Osteoblast (primary cell): ENCODE measurements at regions not wholly inside any gene's neighbourhood (a gene's known extent, or its start where the extent isn't known, plus 50 kb on each side); places are given as distances from the start of the nearest gene placed in this dataset.
"Not testable (repeated sequence)": the region's sequence is repeated elsewhere in the genome, so short reads cannot be mapped to it uniquely, and the experiment has no call there.

Source experiments
- DNase-seq: peaks from one replicate; pipeline ENCODE4 v3.0.0; 2011; ENCODE audit warnings: low spot score, mixed read lengths; ENCODE audit not compliant: insufficient read length; ENCODE audit errors: missing footprints
- H2AFZ ChIP-seq: 2 replicates; pipeline ENCODE4 v1.6.0; 2011; ENCODE audit warnings: mild to moderate bottlenecking, low read length
- H3K27ac ChIP-seq: 2 replicates; pipeline ENCODE4 v1.5.1; 2011; ENCODE audit warnings: mild to moderate bottlenecking, low read depth, low read length, moderate library complexity
- H3K27me3 ChIP-seq: 2 replicates; pipeline ENCODE4 v1.6.0; 2012; ENCODE audit warnings: mild to moderate bottlenecking, control low read depth, inconsistent platforms, low read length, moderate library complexity; ENCODE audit not compliant: insufficient read depth
- H3K36me3 ChIP-seq: 2 replicates; pipeline ENCODE4 v1.5.1; 2011; ENCODE audit warnings: mild to moderate bottlenecking, low read length, control low read depth, moderate library complexity; ENCODE audit not compliant: insufficient read depth
- H3K4me1 ChIP-seq: 2 replicates; pipeline ENCODE4 v1.5.1; 2011; ENCODE audit warnings: mild to moderate bottlenecking, low read length, control low read depth, moderate library complexity; ENCODE audit not compliant: insufficient read depth
- H3K4me2 ChIP-seq: 2 replicates; pipeline ENCODE4 v1.6.0; 2011; ENCODE audit warnings: mild to moderate bottlenecking, low read length; ENCODE audit not compliant: insufficient read depth
- H3K4me3 ChIP-seq: fragments of 200-600 bp; sonication (generic); 3 replicates; pipeline ENCODE4 v1.5.1; 2012; ENCODE audit warnings: mild to moderate bottlenecking, low read length, inconsistent platforms; ENCODE audit not compliant: insufficient read depth
- H3K79me2 ChIP-seq: 2 replicates; pipeline ENCODE4 v1.6.0; 2012; ENCODE audit warnings: mild to moderate bottlenecking, low read length, control low read depth, inconsistent platforms; ENCODE audit not compliant: insufficient read depth
- H3K9me3 ChIP-seq: 2 replicates; pipeline ENCODE4 v1.5.1; 2011; ENCODE audit warnings: low read depth, low read length, control low read depth
- H4K20me1 ChIP-seq: 2 replicates; pipeline ENCODE4 v1.6.0; 2012; ENCODE audit warnings: mild to moderate bottlenecking, low read length, control low read depth; ENCODE audit not compliant: insufficient read depth
- CTCF ChIP-seq: IDR thresholded peaks from 2 replicates; pipeline ENCODE4 v1.5.1; 2011; ENCODE audit warnings: mild to moderate bottlenecking, low read depth, low read length, moderate library complexity; ENCODE audit errors: extremely low read depth

- H3K4me1 ChIP-seq, result no peaks in the 10 kb centered on the region
- H3K4me3 ChIP-seq, result no peak overlapping the region
- no peaks in the 10 kb centered on the region for H3K79me2 ChIP-seq
- no peaks in the 10 kb centered on the region for H4K20me1 ChIP-seq
- DNase-seq, result no peak
- no peak overlapping the region for H3K27ac ChIP-seq
- peak; percentile 38 for TF ChIP-seq CTCF
- H2AFZ ChIP-seq, result no peak overlapping the region
- no peaks in the 10 kb centered on the region for H3K27me3 ChIP-seq
- H3K36me3 ChIP-seq, result no peaks in the 10 kb centered on the region
- no peaks in the 10 kb centered on the region for H3K9me3 ChIP-seq
- H3K4me2 ChIP-seq, result no peak overlapping the region
Observed at GRCh38 chr1:105608713-105609112, 1447.8 kb upstream of the PRMT6 start.

GRCh38 chr1:105626276-105626987 lies 1430.0 kb upstream of the PRMT6 start:
- H3K36me3 ChIP-seq, result no peaks in the 10 kb centered on the region
- TF ChIP-seq CTCF, result no peak
- no peak overlapping the region for H2AFZ ChIP-seq
- no peaks in the 10 kb centered on the region for H4K20me1 ChIP-seq
- H3K4me3 ChIP-seq, result no peak overlapping the region
- no peaks in the 10 kb centered on the region for H3K79me2 ChIP-seq
- no peak for DNase-seq
- H3K9me3 ChIP-seq, result no peaks in the 10 kb centered on the region
- H3K27ac ChIP-seq, result no peak overlapping the region
- no peaks in the 10 kb centered on the region for H3K27me3 ChIP-seq
- H3K4me1 ChIP-seq, result no peaks in the 10 kb centered on the region
- no peak overlapping the region for H3K4me2 ChIP-seq

- not testable (repeated sequence) for H3K4me2 ChIP-seq, H3K9me3 ChIP-seq, H3K4me1 ChIP-seq, H3K79me2 ChIP-seq, H2AFZ ChIP-seq, H4K20me1 ChIP-seq, DNase-seq, H3K27ac ChIP-seq, H3K4me3 ChIP-seq, H3K36me3 ChIP-seq, H3K27me3 ChIP-seq
Observed at GRCh38 chr1:105631153-105631744, 1425.2 kb upstream of the PRMT6 start.

- TF ChIP-seq CTCF, result no peak
Observed at GRCh38 chr1:105632342-105633196, 1423.9 kb upstream of the PRMT6 start.

More at GRCh38 chr1:105632342-105633196, 1423.9 kb upstream of the PRMT6 start:
- Histone ChIP-seq H2AFZ (no peak overlapping the region), H3K4me1 (no peaks in the 10 kb centered on the region), H3K27me3 (no peaks in the 10 kb centered on the region), H3K4me2 (no peak overlapping the region), H3K4me3 (no peak overlapping the region), H3K9me3 (no peaks in the 10 kb centered on the region), H3K27ac (no peak overlapping the region), H3K79me2 (no peaks in the 10 kb centered on the region), H3K36me3 (no peaks in the 10 kb centered on the region), H4K20me1 (no peaks in the 10 kb centered on the region)
- DNase-seq, result no peak
